ENCODE measurements at regions not wholly inside any gene's neighbourhood (a gene's known extent, or its start where the extent isn't known, plus 50 kb on each side); places are given as distances from the start of the nearest gene placed in this dataset.
"Not testable (repeated sequence)": the region's sequence is repeated elsewhere in the genome, so short reads cannot be mapped to it uniquely, and the experiment has no call there.

GRCh38 chr20:50359607-50360217, 150.5 kb upstream of the PTPN1 start:
- no peak for DNase-seq (ENCODE audit: low read depth)

DNA sequence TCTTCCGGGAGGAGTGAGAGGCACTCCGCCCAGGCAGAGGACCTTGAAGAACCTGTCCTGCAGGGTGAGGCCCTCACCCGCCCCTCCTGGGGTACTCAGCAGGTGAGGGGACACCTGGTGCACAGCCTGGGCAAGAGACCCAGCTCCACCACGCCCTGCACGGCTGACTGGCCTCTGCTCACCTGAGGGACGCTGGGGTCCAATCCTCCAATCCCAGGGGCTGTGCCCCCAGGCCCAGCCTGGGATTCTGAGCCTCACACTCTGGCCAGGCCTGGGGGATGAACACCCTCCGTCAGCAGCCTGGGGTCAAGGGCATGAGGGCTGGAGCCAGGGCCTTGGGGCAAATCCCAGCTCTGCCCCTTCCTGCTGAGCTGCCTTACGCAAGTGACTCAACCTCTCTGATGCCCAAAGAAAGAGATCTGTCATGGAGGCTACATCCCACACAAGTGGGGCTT, 149.9 kb upstream of the PTPN1 start:
- no peak for DNase-seq (ENCODE audit: low read depth)

DNA sequence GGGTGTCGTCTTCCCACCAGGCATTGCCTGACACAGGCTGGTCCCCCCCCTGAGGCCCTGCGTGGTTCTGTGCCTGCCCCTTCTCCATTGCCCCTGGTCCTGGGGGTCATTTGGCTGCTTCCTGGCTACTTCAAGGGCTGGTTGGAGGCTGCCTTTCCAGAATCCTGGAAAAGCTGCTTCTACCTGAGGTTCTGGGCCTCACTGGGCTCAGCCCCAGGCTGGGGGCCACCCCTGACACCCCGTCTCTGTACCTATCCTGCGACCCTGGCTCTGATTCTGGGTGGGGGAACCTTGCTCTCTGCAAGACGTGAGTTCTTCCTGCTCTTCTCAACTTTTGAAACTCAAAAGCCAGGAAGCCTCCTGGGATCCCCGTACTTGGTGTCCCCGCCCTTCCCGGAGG, 149.3 kb upstream of the PTPN1 start:
- DNase-seq (ENCODE audit: low read depth), result no peak

- DNase-seq (ENCODE audit: low read depth), result not testable (repeated sequence)
Measured at GRCh38 chr20:50362177-50362576, 148.0 kb upstream of the PTPN1 start.

DNA sequence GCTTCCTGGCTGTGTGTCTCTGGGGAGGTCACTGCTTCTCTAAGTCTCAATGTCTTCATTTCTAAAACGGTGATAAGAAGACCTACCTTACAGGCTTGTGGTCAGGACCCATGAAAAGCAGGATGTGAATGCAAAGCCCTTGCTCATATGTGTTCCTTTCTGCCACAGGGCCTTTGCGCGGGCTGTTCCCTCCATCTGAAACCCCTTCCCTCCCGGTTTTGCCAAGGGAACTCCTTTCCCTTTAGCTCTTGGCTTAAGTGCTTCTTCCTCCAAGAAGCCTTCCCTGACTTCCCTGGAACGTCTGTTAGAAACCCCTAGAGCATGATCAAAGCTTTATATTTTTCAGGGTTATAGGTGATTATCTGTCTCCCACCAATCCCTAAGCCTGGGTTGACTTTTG, 147.2 kb upstream of the PTPN1 start:
- no peak for DNase-seq (ENCODE audit: low read depth)

DNA sequence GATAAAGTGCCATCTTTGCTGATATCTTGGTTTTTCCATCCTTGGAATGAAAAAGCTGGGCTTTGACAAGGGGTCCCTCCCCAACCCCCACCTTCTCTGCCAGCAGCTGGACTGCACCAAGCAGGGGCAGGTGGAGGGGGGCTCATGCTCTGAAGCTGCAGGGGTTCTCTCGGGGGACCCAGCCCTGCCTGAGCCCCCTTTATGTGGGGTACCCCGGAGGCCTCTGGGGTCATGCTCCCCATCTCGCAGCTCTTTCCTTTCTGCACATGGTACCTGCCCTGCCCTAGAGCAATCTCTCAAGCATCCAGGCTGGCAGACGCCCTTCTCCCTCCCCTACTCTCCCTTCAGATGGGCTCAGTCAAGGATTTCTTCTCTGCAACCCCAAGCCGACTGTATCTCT, 146.7 kb upstream of the PTPN1 start:
- no peak for DNase-seq (ENCODE audit: low read depth)

GRCh38 chr20:50364542-50364941, 145.6 kb upstream of the PTPN1 start:
- DNase-seq (ENCODE audit: low read depth), result no peak

- DNase-seq (ENCODE audit: low read depth), result peak; percentile 61
Measured at GRCh38 chr20:50366270-50367103, 143.7 kb upstream of the PTPN1 start.

GRCh38 chr20:50367104-50367674, 143.0 kb upstream of the PTPN1 start:
- DNase-seq (ENCODE audit: low read depth), result no peak

DNA sequence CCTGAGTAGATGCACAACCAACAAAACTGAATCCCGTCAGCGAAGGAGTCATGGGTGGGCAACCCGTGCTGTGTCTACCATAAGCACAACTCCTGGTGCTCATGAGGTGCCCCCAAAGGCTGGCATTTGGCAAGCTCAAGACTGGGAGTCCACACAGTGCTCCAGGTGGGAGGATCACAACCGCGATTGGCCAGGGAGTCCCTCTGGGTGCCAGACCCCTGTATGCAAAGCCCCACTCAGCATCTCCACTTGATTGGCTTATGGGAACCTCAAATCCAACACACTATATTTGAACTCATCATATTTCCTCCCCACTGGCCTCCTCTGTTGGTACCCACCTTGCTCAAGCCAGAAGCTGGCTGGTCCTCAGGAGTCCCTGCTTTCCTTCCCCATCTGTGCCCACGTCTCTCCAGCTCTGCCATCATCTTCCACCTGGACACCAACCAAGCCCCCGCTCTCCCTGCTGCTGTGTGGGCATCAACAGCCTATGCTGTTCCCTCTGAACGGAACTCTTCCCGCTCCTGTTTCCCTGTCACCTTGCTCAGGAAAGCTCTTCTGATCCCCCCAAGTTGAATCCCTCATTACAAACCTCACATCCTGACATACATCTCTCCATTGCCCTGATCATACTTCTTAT, 142.3 kb upstream of the PTPN1 start:
- no peak for DNase-seq (ENCODE audit: low read depth)

GRCh38 chr20:50368386-50368785, 141.8 kb upstream of the PTPN1 start:
- DNase-seq (ENCODE audit: low read depth), result no peak

- DNase-seq (ENCODE audit: low read depth), result no peak
Measured at GRCh38 chr20:50368813-50369224, 141.4 kb upstream of the PTPN1 start.

- DNase-seq (ENCODE audit: low read depth), result no peak
Measured at GRCh38 chr20:50369225-50370035, 140.8 kb upstream of the PTPN1 start.

- DNase-seq (ENCODE audit: low read depth), result no peak
Measured at GRCh38 chr20:50370036-50370566, 140.1 kb upstream of the PTPN1 start.

DNA sequence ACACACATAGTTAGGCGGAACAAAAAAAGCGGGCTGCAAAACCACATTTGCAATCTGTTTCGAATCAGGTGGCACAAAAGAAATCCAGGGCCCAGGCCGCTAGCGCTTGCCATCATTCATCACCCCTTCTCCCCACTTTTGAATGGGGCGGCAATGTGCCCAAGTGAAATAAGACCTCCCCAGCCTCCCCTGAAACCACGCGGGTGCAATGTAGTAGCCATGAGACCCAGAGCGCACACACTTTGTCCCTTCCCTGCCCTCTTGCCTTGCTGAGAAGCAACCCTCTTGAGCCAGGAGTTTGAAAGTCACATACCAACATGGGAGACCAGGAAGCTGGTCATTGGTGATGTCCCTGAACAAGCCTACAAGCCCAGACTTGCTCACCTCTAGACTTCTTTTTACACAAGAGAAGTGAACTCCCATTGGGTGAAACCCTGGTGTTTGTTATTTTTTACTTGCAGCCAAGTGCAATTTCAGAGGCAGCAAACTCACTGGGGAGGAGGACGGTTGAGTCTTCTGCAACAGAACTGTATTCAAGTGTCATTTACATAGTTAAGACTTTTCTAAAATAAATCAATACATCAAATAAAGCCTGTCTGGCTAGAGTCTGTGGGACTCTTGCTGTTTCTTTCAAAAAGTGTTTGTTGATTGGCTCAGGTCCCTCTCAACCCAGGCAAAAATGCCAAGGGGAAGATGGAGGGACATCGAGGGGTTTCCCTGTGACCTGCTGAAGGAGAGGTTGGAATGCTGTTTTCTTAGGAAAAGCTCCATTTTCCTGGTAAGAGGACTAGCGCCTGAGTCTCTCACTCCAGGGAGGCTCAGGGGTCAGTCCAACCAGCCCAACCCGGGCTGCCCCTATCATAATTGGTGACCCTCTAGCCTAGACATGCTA, 138.1 kb upstream of the PTPN1 start:
- no peak for DNase-seq (ENCODE audit: low read depth)

DNA sequence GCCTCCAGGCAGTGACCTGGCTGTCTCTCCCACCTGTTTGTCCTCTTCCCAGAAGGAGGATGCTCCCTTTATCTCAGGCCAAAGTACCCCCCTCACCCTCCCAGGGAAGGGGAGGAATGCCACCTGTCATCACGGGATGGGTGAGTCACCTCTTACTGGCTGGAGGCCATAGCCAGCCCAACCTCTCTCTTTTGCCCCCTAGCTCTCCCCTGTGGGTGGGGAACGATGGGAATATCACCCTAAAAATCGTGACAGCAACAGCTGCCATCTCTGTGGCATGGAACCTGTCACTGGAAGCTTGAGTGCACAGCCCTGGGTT, 137.5 kb upstream of the PTPN1 start:
- no peak for DNase-seq (ENCODE audit: low read depth)

DNA sequence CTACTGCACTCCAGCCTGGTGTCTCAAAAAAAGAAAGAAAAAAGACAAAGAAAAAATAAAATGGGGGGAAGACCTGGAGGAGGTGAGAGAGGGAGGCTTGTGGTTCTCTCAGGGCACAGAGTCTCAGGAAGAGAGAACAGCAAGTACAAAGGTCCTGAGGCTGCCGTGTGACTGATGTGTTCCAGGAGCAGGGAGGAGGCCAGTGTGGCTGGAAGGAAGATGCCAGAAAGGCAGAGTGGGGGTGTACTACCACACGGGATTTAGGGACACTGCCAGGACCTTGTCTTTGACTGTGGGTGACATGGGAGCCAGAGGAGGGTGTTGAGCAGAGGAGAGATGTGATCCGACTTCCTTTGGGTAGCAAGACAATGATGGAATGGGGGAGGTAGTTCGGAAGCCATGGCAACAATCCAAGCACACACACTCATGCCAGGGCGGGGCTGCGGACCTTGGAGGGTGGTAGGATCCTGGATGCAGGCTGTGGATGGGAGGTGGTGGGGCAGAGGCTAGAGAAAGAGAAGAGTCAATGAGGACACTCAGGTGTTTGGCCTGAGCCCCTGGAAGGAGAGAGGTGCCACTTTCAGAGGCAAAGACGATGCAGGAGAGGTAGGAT, 136.4 kb upstream of the PTPN1 start:
- no peak for DNase-seq (ENCODE audit: low read depth)

GRCh38 chr20:50374541-50375078, 135.6 kb upstream of the PTPN1 start:
- no peak for DNase-seq (ENCODE audit: low read depth)

DNA sequence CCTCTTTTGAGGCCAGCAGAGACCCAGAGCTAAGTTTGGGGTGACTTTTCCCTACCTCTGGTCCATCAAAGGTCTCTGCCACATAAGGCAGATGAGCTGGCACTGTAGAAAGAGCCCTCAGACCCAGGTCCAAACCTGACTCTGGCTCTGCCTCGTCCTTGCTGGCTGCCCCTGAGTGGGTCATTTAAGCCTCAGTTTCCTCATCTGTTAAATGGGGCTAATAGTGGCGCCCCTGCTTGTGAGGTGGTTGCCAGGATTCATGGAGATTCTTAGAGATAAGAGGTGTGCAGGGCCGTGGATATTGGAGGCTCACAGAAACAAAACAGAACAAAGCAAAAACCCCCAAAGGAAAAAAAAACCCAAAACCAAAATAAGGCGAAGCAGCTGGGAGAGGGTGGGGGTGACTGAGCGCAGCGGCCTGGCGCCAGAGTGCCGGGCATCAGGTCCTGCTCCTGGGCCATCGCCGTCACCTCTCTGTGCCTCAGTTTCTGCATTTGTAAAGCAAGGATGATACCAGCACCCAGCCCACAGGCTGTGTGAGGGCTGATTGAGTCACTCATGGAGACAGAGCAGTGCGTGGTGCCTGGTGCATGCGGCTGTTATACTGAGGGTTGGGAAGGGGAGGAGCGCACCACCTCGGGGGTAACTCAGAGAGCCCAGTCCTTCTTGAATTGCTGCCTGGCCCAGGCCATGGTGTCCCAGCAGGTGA, 133.8 kb upstream of the PTPN1 start:
- DNase-seq (ENCODE audit: low read depth), result no peak
